Endothelial cell (in vitro differentiated cells): ENCODE measurements at regions not wholly inside any gene's neighbourhood (a gene's known extent, or its start where the extent isn't known, plus 50 kb on each side); places are given as distances from the start of the nearest gene placed in this dataset.

Source experiments
- DNase-seq: peaks from one replicate; pipeline ENCODE4 v3.0.0; 2021; ENCODE audit warnings: low spot score
- H3K27ac Mint-ChIP-seq: one replicate; pipeline ENCODE4 v1.8.0; 2021; ENCODE audit warnings: mixed read lengths, inconsistent platforms; ENCODE audit not compliant: unreplicated experiment
- H3K27me3 Mint-ChIP-seq: one replicate; pipeline ENCODE4 v1.8.0; 2021; ENCODE audit warnings: mild to moderate bottlenecking, moderate library complexity, mixed read lengths, inconsistent platforms; ENCODE audit not compliant: unreplicated experiment
- H3K36me3 Mint-ChIP-seq: one replicate; pipeline ENCODE4 v1.8.0; 2021; ENCODE audit warnings: mild to moderate bottlenecking, low read depth, mixed read lengths, inconsistent platforms; ENCODE audit not compliant: unreplicated experiment
- H3K4me1 Mint-ChIP-seq: one replicate; pipeline ENCODE4 v1.8.0; 2021; ENCODE audit warnings: mild to moderate bottlenecking, mixed read lengths, inconsistent platforms; ENCODE audit not compliant: unreplicated experiment
- H3K4me3 Mint-ChIP-seq: one replicate; pipeline ENCODE4 v1.8.0; 2021; ENCODE audit warnings: mild to moderate bottlenecking, mixed read lengths, inconsistent platforms; ENCODE audit not compliant: unreplicated experiment
- H3K9me3 Mint-ChIP-seq: one replicate; pipeline ENCODE4 v1.8.0; 2021; ENCODE audit warnings: mixed read lengths, inconsistent platforms; ENCODE audit not compliant: unreplicated experiment
- CTCF ChIP-seq: fragments of 200-600 bp; sonication (generic); IDR thresholded peaks from one replicate; pipeline ENCODE4 v1.5.0; 2021; ENCODE audit warnings: antibody characterized with exemption; ENCODE audit not compliant: unreplicated experiment

- H3K4me3 Mint-ChIP-seq = no peak overlapping the region
- TF ChIP-seq CTCF = no peak
- H3K36me3 Mint-ChIP-seq = no peaks in the 10 kb centered on the region
- H3K9me3 Mint-ChIP-seq = no peaks in the 10 kb centered on the region
- peaks cover 10% of the 10 kb centered on the region for H3K4me1 Mint-ChIP-seq
- peaks cover 2% of the 10 kb centered on the region for H3K27me3 Mint-ChIP-seq
- DNase-seq = no peak
- H3K27ac Mint-ChIP-seq = no peak overlapping the region
These were observed 545.2 kb downstream of the CSNK1G3 start for GRCh38 chr5:124056991-124057723.

- H3K4me1 Mint-ChIP-seq = peaks cover 10% of the 10 kb centered on the region
These were observed 544.5 kb downstream of the CSNK1G3 start for GRCh38 chr5:124056326-124056990.

GRCh38 chr5:124055751-124056150 is 543.8 kb downstream of the CSNK1G3 start:
- no peak overlapping the region for H3K4me3 Mint-ChIP-seq
- no peak for TF ChIP-seq CTCF
- H3K27me3 Mint-ChIP-seq = peaks cover 2% of the 10 kb centered on the region
- no peaks in the 10 kb centered on the region for H3K9me3 Mint-ChIP-seq
- DNase-seq = no peak
- no peaks in the 10 kb centered on the region for H3K36me3 Mint-ChIP-seq
- peaks cover 10% of the 10 kb centered on the region for H3K4me1 Mint-ChIP-seq
- no peak overlapping the region for H3K27ac Mint-ChIP-seq

More at GRCh38 chr5:124056326-124056990, 544.5 kb downstream of the CSNK1G3 start:
- Mint-ChIP-seq H3K36me3 (no peaks in the 10 kb centered on the region), H3K27me3 (peaks cover 2% of the 10 kb centered on the region), H3K9me3 (no peaks in the 10 kb centered on the region), H3K27ac (no peak overlapping the region), H3K4me3 (no peak overlapping the region)
- TF ChIP-seq CTCF = no peak
- DNase-seq = no peak

- DNase-seq = no peak
- peaks cover 10% of the 10 kb centered on the region for H3K4me1 Mint-ChIP-seq
- no peak for TF ChIP-seq CTCF
- H3K9me3 Mint-ChIP-seq = no peaks in the 10 kb centered on the region
- H3K4me3 Mint-ChIP-seq = no peak overlapping the region
- H3K27ac Mint-ChIP-seq = no peak overlapping the region
- H3K27me3 Mint-ChIP-seq = peaks cover 2% of the 10 kb centered on the region
- no peaks in the 10 kb centered on the region for H3K36me3 Mint-ChIP-seq
These were observed 542.6 kb downstream of the CSNK1G3 start for GRCh38 chr5:124054564-124054963.

- peaks cover 2% of the 10 kb centered on the region for H3K27me3 Mint-ChIP-seq
- no peak overlapping the region for H3K27ac Mint-ChIP-seq
- no peak overlapping the region for H3K4me3 Mint-ChIP-seq
- H3K4me1 Mint-ChIP-seq = peaks cover 10% of the 10 kb centered on the region
- no peak for DNase-seq
- TF ChIP-seq CTCF = no peak
- no peaks in the 10 kb centered on the region for H3K9me3 Mint-ChIP-seq
- no peaks in the 10 kb centered on the region for H3K36me3 Mint-ChIP-seq
These were observed 541.4 kb downstream of the CSNK1G3 start for GRCh38 chr5:124053340-124053739.
